ENCODE measurements at regions not wholly inside any gene's neighbourhood (a gene's known extent, or its start where the extent isn't known, plus 50 kb on each side); places are given as distances from the start of the nearest gene placed in this dataset.

DNA sequence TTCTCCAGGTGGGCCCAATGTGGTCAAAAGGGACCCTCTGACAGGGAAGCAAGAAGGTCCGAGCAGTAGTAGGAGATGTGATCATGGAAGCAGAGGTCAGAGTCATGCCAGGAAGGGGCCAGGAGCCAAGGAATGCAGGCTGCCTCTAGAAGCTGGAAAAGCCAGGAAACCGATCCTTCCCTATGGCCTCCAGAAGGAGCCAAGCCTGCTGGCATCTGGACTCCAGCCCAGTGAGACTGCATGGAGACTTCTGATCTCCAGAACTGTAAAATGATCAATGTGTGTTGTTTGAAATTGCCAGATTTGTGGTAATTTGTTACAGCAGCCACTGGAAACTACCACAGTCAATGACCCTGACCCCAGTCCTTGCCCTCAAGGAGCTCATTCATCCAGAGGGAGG, 56.8 kb upstream of the SPATA12 start:
- DNase-seq (ENCODE audit: low read depth) = no peak
- no peak overlapping the region for H3K4me3 ChIP-seq (ENCODE audit: low read depth, low read length)
- TF ChIP-seq, protein P1, sequence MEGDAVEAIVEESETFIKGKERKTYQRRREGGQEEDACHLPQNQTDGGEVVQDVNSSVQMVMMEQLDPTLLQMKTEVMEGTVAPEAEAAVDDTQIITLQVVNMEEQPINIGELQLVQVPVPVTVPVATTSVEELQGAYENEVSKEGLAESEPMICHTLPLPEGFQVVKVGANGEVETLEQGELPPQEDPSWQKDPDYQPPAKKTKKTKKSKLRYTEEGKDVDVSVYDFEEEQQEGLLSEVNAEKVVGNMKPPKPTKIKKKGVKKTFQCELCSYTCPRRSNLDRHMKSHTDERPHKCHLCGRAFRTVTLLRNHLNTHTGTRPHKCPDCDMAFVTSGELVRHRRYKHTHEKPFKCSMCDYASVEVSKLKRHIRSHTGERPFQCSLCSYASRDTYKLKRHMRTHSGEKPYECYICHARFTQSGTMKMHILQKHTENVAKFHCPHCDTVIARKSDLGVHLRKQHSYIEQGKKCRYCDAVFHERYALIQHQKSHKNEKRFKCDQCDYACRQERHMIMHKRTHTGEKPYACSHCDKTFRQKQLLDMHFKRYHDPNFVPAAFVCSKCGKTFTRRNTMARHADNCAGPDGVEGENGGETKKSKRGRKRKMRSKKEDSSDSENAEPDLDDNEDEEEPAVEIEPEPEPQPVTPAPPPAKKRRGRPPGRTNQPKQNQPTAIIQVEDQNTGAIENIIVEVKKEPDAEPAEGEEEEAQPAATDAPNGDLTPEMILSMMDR (conservative IDR thresholded peaks at IDR 0.05; ENCODE audit: low read depth, low read length) = no peak

DNA sequence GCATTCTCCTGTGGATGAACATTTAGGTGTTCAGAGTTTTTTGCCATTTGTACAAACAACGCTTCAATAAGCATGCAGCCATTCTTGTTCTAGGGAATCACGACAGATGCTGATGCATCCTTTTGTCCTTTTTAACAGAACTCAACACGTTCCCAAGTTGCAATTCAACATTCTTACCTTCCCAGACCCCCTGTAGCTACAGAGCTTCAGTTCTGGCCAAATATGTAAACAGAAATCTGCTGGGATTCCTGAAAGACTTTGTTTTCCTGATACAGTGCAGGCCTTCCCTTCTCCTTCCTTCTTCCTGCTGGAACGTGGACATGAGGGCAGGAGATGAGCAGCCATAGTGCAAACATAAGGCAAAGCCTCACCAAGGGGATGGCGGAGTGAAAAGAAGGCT, 59.1 kb upstream of the SPATA12 start:
- no peak for DNase-seq (ENCODE audit: low read depth)
- TF ChIP-seq, protein P1 (conservative IDR thresholded peaks at IDR 0.05; ENCODE audit: low read depth, low read length) = no peak
- no peak overlapping the region for H3K4me3 ChIP-seq (ENCODE audit: low read depth, low read length)

DNA sequence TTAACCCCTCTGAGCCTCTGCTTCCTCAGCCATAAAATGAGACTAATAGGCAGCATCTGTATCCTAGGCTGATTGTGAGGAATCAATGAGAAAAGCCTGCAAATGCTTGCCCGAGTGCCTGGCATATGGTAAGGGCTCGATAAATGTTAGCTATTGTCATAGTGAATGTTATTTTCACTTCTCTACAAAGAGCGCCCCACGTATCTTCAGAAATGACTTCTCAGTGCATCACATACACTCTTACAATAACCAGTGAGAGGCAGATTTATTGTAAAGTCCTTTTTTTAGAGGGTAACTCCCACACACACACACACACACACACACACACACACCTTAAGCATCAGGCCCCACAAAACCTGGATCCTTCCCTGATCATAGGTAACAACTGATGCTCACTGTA, 60.5 kb upstream of the SPATA12 start:
- no peak overlapping the region for H3K4me3 ChIP-seq (ENCODE audit: low read depth, low read length)
- TF ChIP-seq, protein P1 (conservative IDR thresholded peaks at IDR 0.05; ENCODE audit: low read depth, low read length) = no peak
- no peak for DNase-seq (ENCODE audit: low read depth)

DNA sequence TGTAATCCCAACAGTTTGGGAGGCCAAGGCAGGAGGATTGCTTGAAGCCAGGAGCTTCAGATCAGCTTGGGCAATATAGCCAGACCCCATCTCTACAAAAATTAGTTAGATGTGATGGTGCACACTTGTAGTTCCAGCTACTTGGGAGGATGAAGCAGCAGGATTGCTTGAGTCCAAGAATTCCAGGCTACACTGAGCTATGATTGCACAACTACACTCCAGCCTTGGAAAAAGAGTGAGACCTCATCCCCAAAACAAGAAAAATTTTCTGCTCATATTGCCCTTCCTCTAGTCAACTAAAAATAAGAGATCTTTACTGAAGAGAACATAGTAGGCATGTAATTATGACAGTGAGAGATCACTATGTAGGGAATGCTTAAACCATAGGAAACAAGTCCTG, 60.9 kb upstream of the SPATA12 start:
- DNase-seq (ENCODE audit: low read depth) = no peak
- TF ChIP-seq, protein P1 (conservative IDR thresholded peaks at IDR 0.05; ENCODE audit: low read depth, low read length) = no peak
- no peak overlapping the region for H3K4me3 ChIP-seq (ENCODE audit: low read depth, low read length)

DNA sequence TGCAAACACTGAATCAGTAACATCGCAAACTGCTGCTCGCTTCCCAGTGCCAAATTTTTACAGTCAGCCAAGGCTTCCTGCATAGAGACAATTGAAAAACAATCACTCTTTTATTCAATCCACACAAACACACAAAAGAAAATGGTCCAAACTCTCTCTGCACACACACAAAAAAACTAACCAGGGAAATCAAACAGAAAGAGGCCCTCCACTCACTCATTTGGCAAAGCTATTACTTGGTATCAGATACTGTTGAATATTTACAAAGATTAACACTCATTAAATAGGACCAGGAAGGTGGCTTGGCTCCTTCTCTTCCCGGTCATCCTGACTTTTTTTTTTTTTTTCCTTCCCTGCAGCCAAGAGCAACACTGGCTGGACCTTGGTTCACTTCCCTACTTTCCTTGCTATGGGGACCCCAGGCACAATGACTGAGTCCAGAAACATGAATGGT, 62.4 kb upstream of the SPATA12 start:
- TF ChIP-seq, protein P1 (conservative IDR thresholded peaks at IDR 0.05; ENCODE audit: low read depth, low read length) = no peak
- no peak overlapping the region for H3K4me3 ChIP-seq (ENCODE audit: low read depth, low read length)
- no peak for DNase-seq (ENCODE audit: low read depth)

DNA sequence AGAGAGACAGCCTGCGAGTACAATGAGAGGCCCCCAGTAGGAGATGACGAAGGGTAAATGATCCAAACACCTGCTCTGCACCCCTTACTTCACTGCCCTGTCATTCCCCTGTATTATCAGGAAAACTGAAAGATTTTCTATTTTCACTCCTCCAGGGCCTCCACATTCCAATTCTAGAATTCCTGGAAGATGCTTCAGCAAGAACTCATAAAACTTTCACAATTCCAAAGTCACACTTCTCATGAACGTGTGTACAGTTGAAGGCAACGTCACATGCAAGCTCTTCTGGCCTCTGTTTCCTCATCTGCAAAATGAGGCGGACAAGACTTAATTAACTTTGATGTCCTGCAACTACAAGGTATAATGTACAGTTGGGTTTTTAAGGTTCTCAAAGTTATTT, 62.8 kb upstream of the SPATA12 start:
- no peak for DNase-seq (ENCODE audit: low read depth)
- TF ChIP-seq, protein P1 (conservative IDR thresholded peaks at IDR 0.05; ENCODE audit: low read depth, low read length) = no peak
- H3K4me3 ChIP-seq (ENCODE audit: low read depth, low read length) = no peak overlapping the region

DNA sequence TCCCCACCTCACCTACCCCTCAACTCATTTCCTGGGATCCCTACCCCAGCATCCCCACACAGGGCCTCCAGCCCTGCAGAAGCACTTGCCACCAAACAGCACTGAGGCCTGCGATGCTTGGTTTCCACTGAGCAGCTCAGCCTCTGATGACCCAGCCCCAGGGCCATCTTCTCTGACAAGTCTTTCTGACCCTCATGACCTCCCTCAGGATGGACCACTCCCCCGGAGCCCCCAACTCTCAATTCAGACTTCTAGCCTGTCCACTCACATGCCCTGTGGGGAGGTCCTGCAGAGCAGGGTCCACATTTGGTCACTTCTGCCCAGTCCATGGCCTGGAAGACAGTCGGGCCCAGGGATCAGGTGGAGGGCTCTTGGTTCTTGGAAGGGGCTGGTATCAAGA, 63.4 kb upstream of the SPATA12 start:
- TF ChIP-seq, protein P1 (conservative IDR thresholded peaks at IDR 0.05; ENCODE audit: low read depth, low read length) = no peak
- no peak overlapping the region for H3K4me3 ChIP-seq (ENCODE audit: low read depth, low read length)
- DNase-seq (ENCODE audit: low read depth) = no peak

Data from epithelial cell of proximal tubule (primary cell).